K562 (cell line): ENCODE measurements at regions not wholly inside any gene's neighbourhood (a gene's known extent, or its start where the extent isn't known, plus 50 kb on each side); places are given as distances from the start of the nearest gene placed in this dataset.

Experiments used
- DIDO1 ChIP-seq: fragments of 450-650 bp; IDR thresholded peaks from 2 replicates; pipeline ENCODE4 v1.6.1; 2016; ENCODE audit warnings: low read depth, missing biosample characterization, missing genetic modification characterization
- GATAD2A ChIP-seq: fragments of 450-650 bp; IDR thresholded peaks from 2 replicates; pipeline ENCODE4 v1.6.1; 2017
- HMG20A ChIP-seq: fragments of 450-650 bp; formaldehyde crosslinking; conservative IDR thresholded peaks from 2 replicates; pipeline ENCODE4 v1.4.0; 2020; ENCODE audit warnings: mild to moderate bottlenecking, mixed read lengths
- HOXB6 ChIP-seq: fragments of 250-450 bp; sonication (Bioruptor Pico); IDR thresholded peaks from 2 replicates; pipeline ENCODE4 v1.5.1; 2022; ENCODE audit warnings: mild to moderate bottlenecking, borderline replicate concordance
- KHSRP ChIP-seq: fragments of 450-650 bp; IDR thresholded peaks from 2 replicates; pipeline ENCODE4 v1.6.1; 2017
- NR4A1 ChIP-seq, 2 experiments: fragments of 250-450 bp in 1 of 2; fragments of 450-650 bp in 1 of 2; sonication (Bioruptor Pico) in 1 of 2; IDR thresholded peaks; 2 replicates each; pipeline versions ENCODE4 v1.4.0 to v1.6.1; 2016 to 2020; ENCODE audit warnings: mild to moderate bottlenecking in 2 of 2, missing compliant biosample characterization in 1 of 2, missing genetic modification characterization in 1 of 2, moderate library complexity in 1 of 2
- NRF1 ChIP-seq, 2 experiments: fragments of 450-650 bp; IDR thresholded peaks in 1 of 2; conservative IDR thresholded peaks in 1 of 2; 2 replicates each; pipeline ENCODE4 v1.6.1; 2014; ENCODE audit warnings: mild to moderate bottlenecking in 2 of 2
- RBM25 ChIP-seq: fragments of 200-400 bp; formaldehyde crosslinking; IDR thresholded peaks from 2 replicates; pipeline ENCODE4 v1.6.1; 2018; ENCODE audit warnings: low read length, low read depth, moderate library complexity; ENCODE audit not compliant: severe bottlenecking
- ZC3H4 ChIP-seq: sonication (generic); formaldehyde crosslinking; IDR thresholded peaks from 2 replicates; pipeline ENCODE4 v1.9.0; 2021; ENCODE audit warnings: missing genetic modification reagents, borderline replicate concordance
- ZNF324 ChIP-seq: fragments of 250-450 bp; sonication (Bioruptor Pico); IDR thresholded peaks from 2 replicates; pipeline ENCODE4 v1.4.0; 2020; ENCODE audit warnings: mild to moderate bottlenecking
- ZNF76 ChIP-seq: fragments of 250-450 bp; sonication (Bioruptor Pico); IDR thresholded peaks from 2 replicates; pipeline ENCODE4 v1.4.0; 2020; ENCODE audit warnings: mild to moderate bottlenecking, moderate library complexity, borderline replicate concordance
- ZSCAN29 ChIP-seq: fragments of 450-650 bp; IDR thresholded peaks from 2 replicates; pipeline ENCODE4 v1.6.1; 2017
- TF ChIP-seq, protein P1 (sequence below): IDR thresholded peaks from 2 replicates; pipeline ENCODE4 v1.6.1; 2011; ENCODE audit warnings: borderline replicate concordance, low read depth, mild to moderate bottlenecking, moderate library complexity, low read length; ENCODE audit not compliant: insufficient read depth, poor library complexity, severe bottlenecking
- TF ChIP-seq, protein P2 (sequence below): fragments of 450-650 bp; IDR thresholded peaks from 2 replicates; pipeline ENCODE4 v1.6.1; 2016; ENCODE audit warnings: mild to moderate bottlenecking, moderate library complexity

DNA sequence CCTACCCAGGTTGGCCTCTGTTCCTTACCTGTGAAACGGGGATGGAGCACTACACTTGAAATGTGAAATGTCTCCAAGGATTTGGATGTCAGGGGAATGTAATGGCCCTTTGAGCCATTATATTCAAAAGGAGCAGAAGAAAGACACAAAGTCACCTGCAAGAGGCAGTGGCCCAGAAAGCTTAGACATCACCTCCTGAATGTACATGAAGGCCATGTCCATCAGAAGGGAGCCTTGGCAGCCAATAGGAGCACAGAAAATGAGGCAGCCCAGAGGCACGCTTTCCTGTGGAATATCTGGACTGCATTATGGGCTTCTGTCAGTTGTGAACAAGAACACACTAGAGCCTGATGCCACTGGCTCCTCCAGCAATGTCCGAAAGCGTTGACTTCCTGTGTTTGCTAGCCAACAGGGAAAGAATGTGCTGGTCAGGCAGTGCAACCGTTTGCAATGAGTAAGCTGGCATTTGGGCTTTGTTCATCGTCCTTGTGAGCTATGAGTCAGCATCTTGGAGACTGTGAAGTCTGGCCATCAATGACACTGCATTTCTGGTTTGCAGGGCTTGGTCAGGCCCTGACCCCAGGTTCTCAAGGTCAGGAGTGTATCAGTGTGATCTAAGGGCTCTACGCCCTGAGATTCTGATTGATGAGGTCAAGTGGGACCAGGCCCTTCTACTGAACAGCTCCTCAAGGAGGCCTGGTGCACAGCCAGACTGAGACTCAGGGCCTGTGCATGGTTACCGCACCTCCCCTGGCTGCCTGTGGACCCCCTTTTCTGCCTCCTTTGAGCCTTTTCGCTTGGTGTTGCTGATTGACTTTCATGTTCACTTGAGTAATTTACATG lies 222.4 kb downstream of the RPS24 start (continued):
- no peak for TF ChIP-seq HOXB6 (CRISPR knock-in tag)
- TF ChIP-seq GATAD2A, result 0 out of 2 replicates have a peak, but pooled peaks have one; percentile 51
- TF ChIP-seq, protein P1, sequence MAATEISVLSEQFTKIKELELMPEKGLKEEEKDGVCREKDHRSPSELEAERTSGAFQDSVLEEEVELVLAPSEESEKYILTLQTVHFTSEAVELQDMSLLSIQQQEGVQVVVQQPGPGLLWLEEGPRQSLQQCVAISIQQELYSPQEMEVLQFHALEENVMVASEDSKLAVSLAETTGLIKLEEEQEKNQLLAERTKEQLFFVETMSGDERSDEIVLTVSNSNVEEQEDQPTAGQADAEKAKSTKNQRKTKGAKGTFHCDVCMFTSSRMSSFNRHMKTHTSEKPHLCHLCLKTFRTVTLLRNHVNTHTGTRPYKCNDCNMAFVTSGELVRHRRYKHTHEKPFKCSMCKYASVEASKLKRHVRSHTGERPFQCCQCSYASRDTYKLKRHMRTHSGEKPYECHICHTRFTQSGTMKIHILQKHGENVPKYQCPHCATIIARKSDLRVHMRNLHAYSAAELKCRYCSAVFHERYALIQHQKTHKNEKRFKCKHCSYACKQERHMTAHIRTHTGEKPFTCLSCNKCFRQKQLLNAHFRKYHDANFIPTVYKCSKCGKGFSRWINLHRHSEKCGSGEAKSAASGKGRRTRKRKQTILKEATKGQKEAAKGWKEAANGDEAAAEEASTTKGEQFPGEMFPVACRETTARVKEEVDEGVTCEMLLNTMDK, result no peak
- TF ChIP-seq DIDO1 (tag), result 0 out of 2 replicates have a peak, but pooled peaks have one; percentile 12
- TF ChIP-seq ZNF324, result no peak
- no peak for TF ChIP-seq RBM25
- TF ChIP-seq NRF1 (conservative IDR thresholded peaks at IDR 0.05 in 1 of 2, IDR thresholded peaks at IDR 0.05 in 1 of 2), result peak in 1 of 2 experiments; percentile 25; a peak in 1 of 4 replicates
- 0 out of 2 replicates have a peak, but pooled peaks have one; percentile 25 for TF ChIP-seq NR4A1 (CRISPR knock-in tag; IDR thresholded peaks at IDR 0.05)
- TF ChIP-seq NR4A1 (tag; IDR thresholded peaks at IDR 0.05), result peak; percentile 85; the same call in 1 of the 2 replicates
- TF ChIP-seq, protein P2, sequence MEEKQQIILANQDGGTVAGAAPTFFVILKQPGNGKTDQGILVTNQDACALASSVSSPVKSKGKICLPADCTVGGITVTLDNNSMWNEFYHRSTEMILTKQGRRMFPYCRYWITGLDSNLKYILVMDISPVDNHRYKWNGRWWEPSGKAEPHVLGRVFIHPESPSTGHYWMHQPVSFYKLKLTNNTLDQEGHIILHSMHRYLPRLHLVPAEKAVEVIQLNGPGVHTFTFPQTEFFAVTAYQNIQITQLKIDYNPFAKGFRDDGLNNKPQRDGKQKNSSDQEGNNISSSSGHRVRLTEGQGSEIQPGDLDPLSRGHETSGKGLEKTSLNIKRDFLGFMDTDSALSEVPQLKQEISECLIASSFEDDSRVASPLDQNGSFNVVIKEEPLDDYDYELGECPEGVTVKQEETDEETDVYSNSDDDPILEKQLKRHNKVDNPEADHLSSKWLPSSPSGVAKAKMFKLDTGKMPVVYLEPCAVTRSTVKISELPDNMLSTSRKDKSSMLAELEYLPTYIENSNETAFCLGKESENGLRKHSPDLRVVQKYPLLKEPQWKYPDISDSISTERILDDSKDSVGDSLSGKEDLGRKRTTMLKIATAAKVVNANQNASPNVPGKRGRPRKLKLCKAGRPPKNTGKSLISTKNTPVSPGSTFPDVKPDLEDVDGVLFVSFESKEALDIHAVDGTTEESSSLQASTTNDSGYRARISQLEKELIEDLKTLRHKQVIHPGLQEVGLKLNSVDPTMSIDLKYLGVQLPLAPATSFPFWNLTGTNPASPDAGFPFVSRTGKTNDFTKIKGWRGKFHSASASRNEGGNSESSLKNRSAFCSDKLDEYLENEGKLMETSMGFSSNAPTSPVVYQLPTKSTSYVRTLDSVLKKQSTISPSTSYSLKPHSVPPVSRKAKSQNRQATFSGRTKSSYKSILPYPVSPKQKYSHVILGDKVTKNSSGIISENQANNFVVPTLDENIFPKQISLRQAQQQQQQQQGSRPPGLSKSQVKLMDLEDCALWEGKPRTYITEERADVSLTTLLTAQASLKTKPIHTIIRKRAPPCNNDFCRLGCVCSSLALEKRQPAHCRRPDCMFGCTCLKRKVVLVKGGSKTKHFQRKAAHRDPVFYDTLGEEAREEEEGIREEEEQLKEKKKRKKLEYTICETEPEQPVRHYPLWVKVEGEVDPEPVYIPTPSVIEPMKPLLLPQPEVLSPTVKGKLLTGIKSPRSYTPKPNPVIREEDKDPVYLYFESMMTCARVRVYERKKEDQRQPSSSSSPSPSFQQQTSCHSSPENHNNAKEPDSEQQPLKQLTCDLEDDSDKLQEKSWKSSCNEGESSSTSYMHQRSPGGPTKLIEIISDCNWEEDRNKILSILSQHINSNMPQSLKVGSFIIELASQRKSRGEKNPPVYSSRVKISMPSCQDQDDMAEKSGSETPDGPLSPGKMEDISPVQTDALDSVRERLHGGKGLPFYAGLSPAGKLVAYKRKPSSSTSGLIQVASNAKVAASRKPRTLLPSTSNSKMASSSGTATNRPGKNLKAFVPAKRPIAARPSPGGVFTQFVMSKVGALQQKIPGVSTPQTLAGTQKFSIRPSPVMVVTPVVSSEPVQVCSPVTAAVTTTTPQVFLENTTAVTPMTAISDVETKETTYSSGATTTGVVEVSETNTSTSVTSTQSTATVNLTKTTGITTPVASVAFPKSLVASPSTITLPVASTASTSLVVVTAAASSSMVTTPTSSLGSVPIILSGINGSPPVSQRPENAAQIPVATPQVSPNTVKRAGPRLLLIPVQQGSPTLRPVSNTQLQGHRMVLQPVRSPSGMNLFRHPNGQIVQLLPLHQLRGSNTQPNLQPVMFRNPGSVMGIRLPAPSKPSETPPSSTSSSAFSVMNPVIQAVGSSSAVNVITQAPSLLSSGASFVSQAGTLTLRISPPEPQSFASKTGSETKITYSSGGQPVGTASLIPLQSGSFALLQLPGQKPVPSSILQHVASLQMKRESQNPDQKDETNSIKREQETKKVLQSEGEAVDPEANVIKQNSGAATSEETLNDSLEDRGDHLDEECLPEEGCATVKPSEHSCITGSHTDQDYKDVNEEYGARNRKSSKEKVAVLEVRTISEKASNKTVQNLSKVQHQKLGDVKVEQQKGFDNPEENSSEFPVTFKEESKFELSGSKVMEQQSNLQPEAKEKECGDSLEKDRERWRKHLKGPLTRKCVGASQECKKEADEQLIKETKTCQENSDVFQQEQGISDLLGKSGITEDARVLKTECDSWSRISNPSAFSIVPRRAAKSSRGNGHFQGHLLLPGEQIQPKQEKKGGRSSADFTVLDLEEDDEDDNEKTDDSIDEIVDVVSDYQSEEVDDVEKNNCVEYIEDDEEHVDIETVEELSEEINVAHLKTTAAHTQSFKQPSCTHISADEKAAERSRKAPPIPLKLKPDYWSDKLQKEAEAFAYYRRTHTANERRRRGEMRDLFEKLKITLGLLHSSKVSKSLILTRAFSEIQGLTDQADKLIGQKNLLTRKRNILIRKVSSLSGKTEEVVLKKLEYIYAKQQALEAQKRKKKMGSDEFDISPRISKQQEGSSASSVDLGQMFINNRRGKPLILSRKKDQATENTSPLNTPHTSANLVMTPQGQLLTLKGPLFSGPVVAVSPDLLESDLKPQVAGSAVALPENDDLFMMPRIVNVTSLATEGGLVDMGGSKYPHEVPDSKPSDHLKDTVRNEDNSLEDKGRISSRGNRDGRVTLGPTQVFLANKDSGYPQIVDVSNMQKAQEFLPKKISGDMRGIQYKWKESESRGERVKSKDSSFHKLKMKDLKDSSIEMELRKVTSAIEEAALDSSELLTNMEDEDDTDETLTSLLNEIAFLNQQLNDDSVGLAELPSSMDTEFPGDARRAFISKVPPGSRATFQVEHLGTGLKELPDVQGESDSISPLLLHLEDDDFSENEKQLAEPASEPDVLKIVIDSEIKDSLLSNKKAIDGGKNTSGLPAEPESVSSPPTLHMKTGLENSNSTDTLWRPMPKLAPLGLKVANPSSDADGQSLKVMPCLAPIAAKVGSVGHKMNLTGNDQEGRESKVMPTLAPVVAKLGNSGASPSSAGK, result peak; percentile 60
- no peak for TF ChIP-seq ZC3H4 (CRISPR knock-in tag)
- 0 out of 2 replicates have a peak, but pooled peaks have one; percentile 61 for TF ChIP-seq HMG20A
- TF ChIP-seq ZNF76 (CRISPR knock-in tag), result no peak; the same call in 1 of the 2 replicates
- no peak for TF ChIP-seq ZSCAN29
- TF ChIP-seq KHSRP, result no peak
